NT2/D1 (cell line): ENCODE measurements at regions not wholly inside any gene's neighbourhood (a gene's known extent, or its start where the extent isn't known, plus 50 kb on each side); places are given as distances from the start of the nearest gene placed in this dataset.

Experiments used
- SUZ12 ChIP-seq: IDR thresholded peaks from 2 replicates; pipeline ENCODE4 v1.6.1; 2011; ENCODE audit not compliant: insufficient read length, insufficient read depth; ENCODE audit errors: extremely low read depth
- ZNF274 ChIP-seq: IDR thresholded peaks from 2 replicates; pipeline ENCODE4 v1.6.1; 2011; ENCODE audit warnings: mild to moderate bottlenecking, low read depth, low read length

DNA sequence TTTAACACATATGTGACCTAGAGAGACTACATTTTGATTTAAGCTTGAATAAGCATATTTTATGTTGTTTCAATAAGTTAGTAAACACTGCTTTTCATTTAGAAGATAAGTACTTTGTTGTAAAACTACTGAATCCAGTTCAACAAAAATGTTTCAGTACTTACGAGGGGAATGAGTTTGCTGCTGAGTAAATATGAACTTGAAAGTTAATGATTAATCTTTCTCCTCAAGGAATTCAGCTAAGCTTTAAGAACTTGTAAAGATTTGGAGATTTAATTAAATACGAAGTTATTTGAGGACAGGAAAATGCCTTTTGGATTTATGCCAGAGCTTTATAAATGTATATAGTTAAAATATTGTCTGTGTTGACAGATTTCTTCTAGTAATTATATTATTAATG, 933.0 kb upstream of the LCORL start:
- TF ChIP-seq SUZ12 (no peak), ZNF274 (no peak)
